ENCODE measurements at regions not wholly inside any gene's neighbourhood (a gene's known extent, or its start where the extent isn't known, plus 50 kb on each side); places are given as distances from the start of the nearest gene placed in this dataset.

DNA sequence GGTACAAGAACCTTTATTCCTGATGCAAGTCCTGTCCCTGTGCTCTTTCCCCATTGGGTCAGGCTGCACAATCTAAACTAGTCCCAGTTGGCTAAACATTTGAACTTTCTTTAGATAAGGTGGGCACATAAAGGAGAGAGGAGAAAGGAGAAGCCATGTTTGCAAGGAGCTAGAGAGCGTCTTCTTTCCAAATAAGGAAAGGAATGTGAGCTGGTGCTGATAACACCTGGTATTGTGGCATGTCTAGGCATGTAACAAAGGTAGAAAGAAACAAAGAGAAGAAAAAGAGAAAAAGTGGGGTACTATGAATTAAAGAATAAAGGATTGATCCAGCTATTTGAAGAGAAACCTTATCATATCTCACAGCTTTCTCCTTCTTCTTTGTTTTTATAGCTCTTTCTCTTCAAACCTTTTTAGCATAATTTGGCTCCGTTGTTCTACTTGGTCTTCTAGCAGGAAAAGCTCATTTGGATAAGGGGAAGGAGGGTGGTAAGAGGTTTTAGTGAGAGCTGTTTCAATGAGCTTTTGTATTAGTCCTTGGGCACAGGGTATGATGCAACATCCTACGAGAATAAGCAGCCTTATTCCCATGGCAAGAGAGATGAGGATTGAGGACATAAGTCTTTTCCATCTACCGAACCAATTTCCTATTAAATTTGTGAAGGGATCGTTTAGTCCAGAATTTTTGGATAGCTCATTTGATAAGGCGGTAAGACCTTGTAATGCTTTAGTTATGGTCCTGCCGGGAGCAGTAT, 415.5 kb upstream of the MAN1A1 start:
- Histone ChIP-seq H3K27ac (ENCODE audit: insufficient read depth, low read length) (no peak overlapping the region), H4K5ac (ENCODE audit: low read depth, low read length) (no peak overlapping the region), H2AK5ac (ENCODE audit: low read depth, low read length) (no peak overlapping the region), H3K79me1 (ENCODE audit: low read depth in 1 of 2, low read length in 2 of 2) (no peaks in the 10 kb centered on the region), H4K20me1 (ENCODE audit: insufficient read depth, low read length) (no peaks in the 10 kb centered on the region), H3K36me3 (ENCODE audit: control insufficient read depth, insufficient read depth, low read length) (no peaks in the 10 kb centered on the region), H2AFZ (replicated peaks; ENCODE audit: low read length, poor library complexity) (no peak overlapping the region), H3K56ac (ENCODE audit: extremely low read depth, insufficient read depth, low read length) (no peak overlapping the region), H2BK15ac (ENCODE audit: low read depth, low read length) (no peak overlapping the region), H3K18ac (ENCODE audit: low read depth, low read length) (no peak overlapping the region), H3K23ac (ENCODE audit: low read depth, low read length) (no peak overlapping the region), H4K8ac (ENCODE audit: low read depth in 2 of 2, low read length in 2 of 2) (no peak overlapping the region), H3K9me3 (ENCODE audit: control insufficient read depth, insufficient read depth, low read length) (no peaks in the 10 kb centered on the region), H3K9ac (ENCODE audit: low read depth, low read length) (no peak overlapping the region), H3K9me1 (ENCODE audit: insufficient read depth, low read length) (no peaks in the 10 kb centered on the region), H3K27me3 (ENCODE audit: control insufficient read depth, insufficient read depth, low read length) (no peaks in the 10 kb centered on the region), H4K91ac (ENCODE audit: insufficient read depth, low read depth, low read length) (no peak overlapping the region), H3K4me2 (ENCODE audit: low read depth, low read length) (no peak overlapping the region), H2BK20ac (ENCODE audit: low read depth, low read length) (no peak overlapping the region), H2BK120ac (ENCODE audit: low read depth, low read length) (no peak overlapping the region), H3K4ac (ENCODE audit: low read depth, low read length) (no peak overlapping the region), H3K14ac (replicated peaks; ENCODE audit: low read depth, low read length) (no peak overlapping the region), H2AK9ac (replicated peaks; ENCODE audit: low read depth, low read length, poor library complexity) (no peak overlapping the region), H3K4me3 (ENCODE audit: insufficient read depth, low read depth, low read length) (no peak overlapping the region), H3K4me1 (ENCODE audit: control insufficient read depth, insufficient read depth, low read length) (no peaks in the 10 kb centered on the region), H2BK5ac (ENCODE audit: low read depth, low read length, poor library complexity, severe bottlenecking) (no peak overlapping the region)
- CTCF ChIA-PET, result no interaction called here
- TF ChIP-seq, protein P1, sequence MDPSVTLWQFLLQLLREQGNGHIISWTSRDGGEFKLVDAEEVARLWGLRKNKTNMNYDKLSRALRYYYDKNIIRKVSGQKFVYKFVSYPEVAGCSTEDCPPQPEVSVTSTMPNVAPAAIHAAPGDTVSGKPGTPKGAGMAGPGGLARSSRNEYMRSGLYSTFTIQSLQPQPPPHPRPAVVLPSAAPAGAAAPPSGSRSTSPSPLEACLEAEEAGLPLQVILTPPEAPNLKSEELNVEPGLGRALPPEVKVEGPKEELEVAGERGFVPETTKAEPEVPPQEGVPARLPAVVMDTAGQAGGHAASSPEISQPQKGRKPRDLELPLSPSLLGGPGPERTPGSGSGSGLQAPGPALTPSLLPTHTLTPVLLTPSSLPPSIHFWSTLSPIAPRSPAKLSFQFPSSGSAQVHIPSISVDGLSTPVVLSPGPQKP (IDR thresholded peaks at IDR 0.05; ENCODE audit: borderline replicate concordance, low read depth, low read length), result no peak
- peak; percentile 50 for TF ChIP-seq CEBPB (IDR thresholded peaks at IDR 0.05; ENCODE audit: low read depth, low read length)
- ATAC-seq (ENCODE audit: low read depth), result no peak
- dilution Hi-C loops (cut with HindIII; ENCODE audit: low sequenced_read_pairs, unreplicated experiment) (no loop called here), intact Hi-C loops (cut with micrococcal nuclease) (no loop called here), in situ Hi-C loops (cut with MboI; ENCODE audit: low sequenced_read_pairs) (no loop called here)
- POLR2A ChIA-PET (ENCODE audit: unreplicated experiment), result no interaction called here
- no CpG with 5 or more reads among the region's 7 CpGs for WGBS, 2 experiments (ENCODE audit: extremely low coverage in 2 of 2, insufficient read length in 1 of 2)
- DNase-seq, result no peak
- BruUV-seq (replicated peaks), result no TSS peak

Measured in IMR-90 (cell line).